Astrocyte (in vitro differentiated cells and primary cell): ENCODE measurements at regions not wholly inside any gene's neighbourhood (a gene's known extent, or its start where the extent isn't known, plus 50 kb on each side); places are given as distances from the start of the nearest gene placed in this dataset.

Experiments
- DNase-seq: peaks from one replicate; pipeline ENCODE4 v3.0.0-alpha.2; 2010; ENCODE audit warnings: low read depth
- FAIRE-seq: peaks from 2 replicates; lab custom pipeline; 2011; peaks lifted over from hg19 to GRCh38; lab: Jason Lieb, UNC
- H2AFZ ChIP-seq: 2 replicates; pipeline ENCODE4 v1.6.0; 2012; ENCODE audit warnings: low read depth, low read length, inconsistent platforms
- H3K27ac ChIP-seq: 2 replicates; pipeline ENCODE4 v1.5.1; 2011; ENCODE audit warnings: low read depth, low read length, inconsistent platforms
- H3K27me3 ChIP-seq: 2 replicates; pipeline ENCODE4 v1.6.0; 2011; ENCODE audit warnings: low read length, inconsistent platforms; ENCODE audit not compliant: insufficient read depth
- H3K36me3 ChIP-seq: 2 replicates; pipeline ENCODE4 v1.5.1; 2011; ENCODE audit warnings: low read length, inconsistent platforms; ENCODE audit not compliant: insufficient read depth
- H3K4me1 ChIP-seq: 2 replicates; pipeline ENCODE4 v1.5.1; 2011; ENCODE audit warnings: low read length, inconsistent platforms; ENCODE audit not compliant: insufficient read depth
- H3K4me2 ChIP-seq: 2 replicates; pipeline ENCODE4 v1.6.0; 2012; ENCODE audit warnings: low read length, inconsistent platforms
- H3K4me3 ChIP-seq: 2 replicates; pipeline ENCODE4 v1.5.1; 2011; ENCODE audit warnings: low read depth, mild to moderate bottlenecking, low read length, inconsistent platforms; ENCODE audit not compliant: insufficient read depth
- H3K79me2 ChIP-seq: 2 replicates; pipeline ENCODE4 v1.6.0; 2012; ENCODE audit warnings: mild to moderate bottlenecking, low read length, inconsistent platforms; ENCODE audit not compliant: insufficient read depth
- H3K9ac ChIP-seq: 2 replicates; pipeline ENCODE4 v1.6.0; 2012; ENCODE audit warnings: mild to moderate bottlenecking, low read length, inconsistent platforms
- H3K9me3 ChIP-seq: 2 replicates; pipeline ENCODE4 v1.5.1; 2012; ENCODE audit warnings: low read depth, mild to moderate bottlenecking, low read length, inconsistent platforms; ENCODE audit not compliant: insufficient read depth
- H4K20me1 ChIP-seq: 2 replicates; pipeline ENCODE4 v1.6.0; 2012; ENCODE audit warnings: low read length, inconsistent platforms; ENCODE audit not compliant: insufficient read depth
- H3K27ac Mint-ChIP-seq: one replicate; pipeline ENCODE4 v1.8.0; 2021; ENCODE audit warnings: mild to moderate bottlenecking, mixed read lengths; ENCODE audit not compliant: unreplicated experiment
- H3K27me3 Mint-ChIP-seq: one replicate; pipeline ENCODE4 v1.8.0; 2021; ENCODE audit warnings: low read depth, mixed read lengths; ENCODE audit not compliant: unreplicated experiment
- H3K36me3 Mint-ChIP-seq: one replicate; pipeline ENCODE4 v1.8.0; 2021; ENCODE audit warnings: low read depth, mixed read lengths; ENCODE audit not compliant: unreplicated experiment
- H3K4me1 Mint-ChIP-seq: one replicate; pipeline ENCODE4 v1.8.0; 2021; ENCODE audit warnings: low read depth, mixed read lengths; ENCODE audit not compliant: unreplicated experiment
- H3K4me3 Mint-ChIP-seq: one replicate; pipeline ENCODE4 v1.8.0; 2021; ENCODE audit warnings: mild to moderate bottlenecking, moderate library complexity, mixed read lengths; ENCODE audit not compliant: unreplicated experiment
- H3K9me3 Mint-ChIP-seq: one replicate; pipeline ENCODE4 v1.8.0; 2021; ENCODE audit warnings: mild to moderate bottlenecking, mixed read lengths; ENCODE audit not compliant: unreplicated experiment
- EZH2 ChIP-seq: IDR thresholded peaks from 2 replicates; pipeline ENCODE4 v1.6.1; 2012; ENCODE audit warnings: mild to moderate bottlenecking, low read length, inconsistent platforms; ENCODE audit not compliant: insufficient read depth
- TF ChIP-seq, protein P1 (sequence below): IDR thresholded peaks from 2 replicates; pipeline ENCODE4 v1.5.1; 2011; ENCODE audit warnings: low read depth, mild to moderate bottlenecking, inconsistent platforms, low read length, moderate library complexity; ENCODE audit not compliant: insufficient read depth

DNA sequence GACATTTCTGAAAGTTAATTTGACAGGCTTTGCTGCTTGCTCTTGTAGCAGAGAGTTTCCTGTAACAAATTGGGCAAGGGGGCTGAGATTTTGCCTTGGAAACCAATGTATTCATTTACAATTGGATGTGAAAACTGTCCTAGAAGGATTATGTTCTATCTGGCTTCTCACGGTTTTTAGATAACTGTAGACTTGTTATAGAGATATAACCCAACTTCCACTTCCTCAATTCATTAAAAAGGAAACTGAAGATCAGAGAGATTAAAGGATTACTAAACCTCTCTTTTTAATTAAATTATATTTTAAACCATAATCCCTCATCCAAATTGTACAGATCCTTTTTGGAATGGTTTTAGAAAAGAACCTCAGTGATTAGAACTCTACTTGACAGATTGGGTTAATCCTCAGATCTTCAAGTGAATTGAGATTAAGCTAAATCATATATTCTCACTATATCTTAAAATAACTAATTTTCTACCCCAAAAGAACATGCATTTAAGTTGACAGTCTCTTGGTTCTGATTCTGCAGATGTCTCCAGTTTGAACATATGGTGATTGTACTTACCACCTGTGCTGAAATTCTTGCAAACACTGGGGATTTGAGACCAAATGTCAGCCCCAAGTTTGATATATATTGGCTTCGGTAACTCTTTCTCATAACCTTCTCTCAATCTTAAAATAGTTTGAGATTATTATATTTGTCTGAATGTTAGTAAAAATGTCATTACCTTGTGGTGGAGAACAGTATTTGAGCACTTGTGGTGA, 130.1 kb upstream of the C9orf72 start:
- H3K27ac Mint-ChIP-seq, result no peak overlapping the region
- Histone ChIP-seq H3K36me3 (no peaks in the 10 kb centered on the region), H3K27ac (no peak overlapping the region), H3K27me3 (no peaks in the 10 kb centered on the region), H3K4me1 (no peaks in the 10 kb centered on the region), H3K4me2 (no peak overlapping the region), H3K9me3 (no peaks in the 10 kb centered on the region), H3K79me2 (no peaks in the 10 kb centered on the region), H3K9ac (no peak overlapping the region), H4K20me1 (no peaks in the 10 kb centered on the region), H3K4me3 (no peak overlapping the region), H2AFZ (no peak overlapping the region)
- DNase-seq (no peak), FAIRE-seq (no peak)
- H3K9me3 Mint-ChIP-seq, result no peaks in the 10 kb centered on the region
- no peak overlapping the region for H3K4me3 Mint-ChIP-seq
- TF ChIP-seq, protein P1, sequence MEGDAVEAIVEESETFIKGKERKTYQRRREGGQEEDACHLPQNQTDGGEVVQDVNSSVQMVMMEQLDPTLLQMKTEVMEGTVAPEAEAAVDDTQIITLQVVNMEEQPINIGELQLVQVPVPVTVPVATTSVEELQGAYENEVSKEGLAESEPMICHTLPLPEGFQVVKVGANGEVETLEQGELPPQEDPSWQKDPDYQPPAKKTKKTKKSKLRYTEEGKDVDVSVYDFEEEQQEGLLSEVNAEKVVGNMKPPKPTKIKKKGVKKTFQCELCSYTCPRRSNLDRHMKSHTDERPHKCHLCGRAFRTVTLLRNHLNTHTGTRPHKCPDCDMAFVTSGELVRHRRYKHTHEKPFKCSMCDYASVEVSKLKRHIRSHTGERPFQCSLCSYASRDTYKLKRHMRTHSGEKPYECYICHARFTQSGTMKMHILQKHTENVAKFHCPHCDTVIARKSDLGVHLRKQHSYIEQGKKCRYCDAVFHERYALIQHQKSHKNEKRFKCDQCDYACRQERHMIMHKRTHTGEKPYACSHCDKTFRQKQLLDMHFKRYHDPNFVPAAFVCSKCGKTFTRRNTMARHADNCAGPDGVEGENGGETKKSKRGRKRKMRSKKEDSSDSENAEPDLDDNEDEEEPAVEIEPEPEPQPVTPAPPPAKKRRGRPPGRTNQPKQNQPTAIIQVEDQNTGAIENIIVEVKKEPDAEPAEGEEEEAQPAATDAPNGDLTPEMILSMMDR, result no peak
- TF ChIP-seq EZH2, result no peak
- H3K4me1 Mint-ChIP-seq, result no peaks in the 10 kb centered on the region
- H3K36me3 Mint-ChIP-seq, result no peaks in the 10 kb centered on the region
- H3K27me3 Mint-ChIP-seq, result no peaks in the 10 kb centered on the region

DNA sequence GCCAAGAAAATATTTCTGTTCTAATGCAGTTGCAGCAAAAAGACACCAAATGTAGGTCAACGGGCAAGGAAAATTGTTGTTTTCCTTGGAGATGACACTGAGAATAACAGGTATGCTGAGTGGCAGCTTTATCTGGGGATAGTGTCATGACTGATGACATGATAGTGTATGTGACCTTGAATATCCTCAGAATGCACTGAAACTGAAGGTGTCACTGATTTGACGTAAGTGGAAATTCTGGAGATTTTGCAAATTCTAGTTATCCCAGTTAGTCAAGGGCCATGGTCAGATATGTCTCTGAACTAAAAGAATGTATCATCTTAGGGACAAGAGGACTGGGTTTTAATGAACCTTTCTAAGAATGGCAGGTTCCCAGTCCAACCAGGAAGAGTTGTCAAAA, 138.0 kb upstream of the C9orf72 start:
- Histone ChIP-seq H2AFZ (no peak overlapping the region), H3K36me3 (no peaks in the 10 kb centered on the region), H3K4me2 (no peak overlapping the region), H3K27me3 (no peaks in the 10 kb centered on the region), H3K4me3 (no peak overlapping the region), H3K9ac (no peak overlapping the region), H4K20me1 (no peaks in the 10 kb centered on the region), H3K9me3 (no peaks in the 10 kb centered on the region), H3K27ac (no peak overlapping the region), H3K79me2 (no peaks in the 10 kb centered on the region), H3K4me1 (no peaks in the 10 kb centered on the region)
- H3K27ac Mint-ChIP-seq, result no peak overlapping the region
- DNase-seq (no peak), FAIRE-seq (no peak)
- H3K27me3 Mint-ChIP-seq, result peaks cover 17% of the 10 kb centered on the region
- H3K4me3 Mint-ChIP-seq, result no peak overlapping the region
- H3K4me1 Mint-ChIP-seq, result no peaks in the 10 kb centered on the region
- H3K36me3 Mint-ChIP-seq, result no peaks in the 10 kb centered on the region
- peaks cover 2% of the 10 kb centered on the region for H3K9me3 Mint-ChIP-seq
- no peak for TF ChIP-seq EZH2
- TF ChIP-seq, protein P1, result no peak

DNA sequence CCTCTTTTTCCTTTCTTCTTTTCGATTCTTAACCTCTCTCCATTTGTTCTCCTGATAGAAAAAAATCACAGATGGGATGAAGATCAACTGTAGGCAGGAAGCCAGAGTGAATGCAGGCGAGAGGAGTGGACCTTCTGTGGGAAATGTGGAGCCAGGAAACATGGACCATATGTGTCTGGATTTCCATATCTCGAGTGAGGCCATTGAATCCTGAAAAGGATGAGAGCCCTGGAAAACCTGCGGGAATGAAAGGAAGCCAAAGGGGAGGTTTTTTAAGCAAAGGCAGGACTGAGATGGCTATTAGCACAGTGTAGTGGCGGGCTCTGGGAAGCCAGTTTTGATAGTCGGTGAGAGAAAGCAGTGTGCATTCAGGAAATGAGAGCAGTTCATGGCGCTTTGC, 139.5 kb upstream of the C9orf72 start:
- FAIRE-seq, result no peak

More for the DNA sequence above, 139.5 kb upstream of the C9orf72 start:
- Histone ChIP-seq H3K4me2 (no peak overlapping the region), H3K27ac (no peak overlapping the region), H4K20me1 (no peaks in the 10 kb centered on the region), H3K9ac (no peak overlapping the region), H3K79me2 (no peaks in the 10 kb centered on the region), H3K36me3 (no peaks in the 10 kb centered on the region), H3K4me1 (no peaks in the 10 kb centered on the region), H3K4me3 (no peak overlapping the region), H3K27me3 (no peaks in the 10 kb centered on the region), H3K9me3 (no peaks in the 10 kb centered on the region), H2AFZ (no peak overlapping the region)
- H3K4me1 Mint-ChIP-seq, result no peaks in the 10 kb centered on the region
- no peak for DNase-seq
- no peaks in the 10 kb centered on the region for H3K36me3 Mint-ChIP-seq
- peaks cover 6% of the 10 kb centered on the region for H3K9me3 Mint-ChIP-seq
- TF ChIP-seq, protein P1, result no peak
- no peak for TF ChIP-seq EZH2
- peaks cover 25% of the 10 kb centered on the region for H3K27me3 Mint-ChIP-seq
- no peak overlapping the region for H3K4me3 Mint-ChIP-seq
- no peak overlapping the region for H3K27ac Mint-ChIP-seq
